GM12864 (cell line): ENCODE measurements at regions not wholly inside any gene's neighbourhood (a gene's known extent, or its start where the extent isn't known, plus 50 kb on each side); places are given as distances from the start of the nearest gene placed in this dataset.

Source experiments
- DNase-seq: peaks from one replicate; pipeline ENCODE4 v3.0.0-alpha.2; 2011; ENCODE audit warnings: low read depth
- H3K4me3 ChIP-seq: 2 replicates; pipeline ENCODE4 v1.5.1; 2011; ENCODE audit warnings: mild to moderate bottlenecking, low read depth, low read length, control low read depth
- TF ChIP-seq, protein P1 (sequence below): IDR thresholded peaks from 2 replicates; pipeline ENCODE4 v1.5.1; 2011; ENCODE audit warnings: low read depth, mild to moderate bottlenecking, moderate library complexity, low read length, control low read depth, inconsistent platforms; ENCODE audit errors: missing control alignments

- TF ChIP-seq, protein P1, sequence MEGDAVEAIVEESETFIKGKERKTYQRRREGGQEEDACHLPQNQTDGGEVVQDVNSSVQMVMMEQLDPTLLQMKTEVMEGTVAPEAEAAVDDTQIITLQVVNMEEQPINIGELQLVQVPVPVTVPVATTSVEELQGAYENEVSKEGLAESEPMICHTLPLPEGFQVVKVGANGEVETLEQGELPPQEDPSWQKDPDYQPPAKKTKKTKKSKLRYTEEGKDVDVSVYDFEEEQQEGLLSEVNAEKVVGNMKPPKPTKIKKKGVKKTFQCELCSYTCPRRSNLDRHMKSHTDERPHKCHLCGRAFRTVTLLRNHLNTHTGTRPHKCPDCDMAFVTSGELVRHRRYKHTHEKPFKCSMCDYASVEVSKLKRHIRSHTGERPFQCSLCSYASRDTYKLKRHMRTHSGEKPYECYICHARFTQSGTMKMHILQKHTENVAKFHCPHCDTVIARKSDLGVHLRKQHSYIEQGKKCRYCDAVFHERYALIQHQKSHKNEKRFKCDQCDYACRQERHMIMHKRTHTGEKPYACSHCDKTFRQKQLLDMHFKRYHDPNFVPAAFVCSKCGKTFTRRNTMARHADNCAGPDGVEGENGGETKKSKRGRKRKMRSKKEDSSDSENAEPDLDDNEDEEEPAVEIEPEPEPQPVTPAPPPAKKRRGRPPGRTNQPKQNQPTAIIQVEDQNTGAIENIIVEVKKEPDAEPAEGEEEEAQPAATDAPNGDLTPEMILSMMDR: no peak
These were observed 839.9 kb upstream of the MGAT4C start for GRCh38 chr12:87096082-87096585.

GRCh38 chr12:87094356-87094755 lies 838.2 kb upstream of the MGAT4C start:
- H3K4me3 ChIP-seq: no peak overlapping the region
- TF ChIP-seq, protein P1: no peak

More at GRCh38 chr12:87096082-87096585, 839.9 kb upstream of the MGAT4C start:
- H3K4me3 ChIP-seq: no peak overlapping the region
- no peak for DNase-seq

GRCh38 chr12:87092421-87092820 lies 836.2 kb upstream of the MGAT4C start:
- TF ChIP-seq, protein P1: no peak
- H3K4me3 ChIP-seq: no peak overlapping the region
- no peak for DNase-seq

More at GRCh38 chr12:87094356-87094755, 838.2 kb upstream of the MGAT4C start:
- no peak for DNase-seq

GRCh38 chr12:87086118-87086891 lies 830.1 kb upstream of the MGAT4C start:
- no peak overlapping the region for H3K4me3 ChIP-seq
- no peak for DNase-seq
- TF ChIP-seq, protein P1: no peak

- no peak overlapping the region for H3K4me3 ChIP-seq
- TF ChIP-seq, protein P1: no peak
- DNase-seq: no peak
These were observed 829.1 kb upstream of the MGAT4C start for GRCh38 chr12:87085286-87085685.

DNA sequence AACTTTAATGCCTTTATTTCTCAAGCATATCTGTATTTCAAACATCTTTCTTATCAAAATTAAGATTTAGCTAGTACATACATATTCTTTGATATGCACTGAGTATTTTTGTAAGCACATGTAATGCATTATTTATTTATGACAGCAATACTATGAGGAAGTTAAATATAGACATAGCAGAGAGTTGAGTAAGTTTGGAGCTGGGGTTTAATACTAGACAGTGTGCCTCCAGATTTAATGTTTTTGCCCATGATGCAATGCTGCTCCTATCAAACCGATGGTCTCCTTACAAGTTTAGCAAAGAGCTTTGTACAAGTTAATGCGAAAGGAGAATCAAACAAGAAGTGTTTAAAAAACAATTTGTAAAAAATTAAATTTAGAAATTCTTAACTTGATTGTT lies 826.6 kb upstream of the MGAT4C start:
- H3K4me3 ChIP-seq: no peak overlapping the region
- no peak for DNase-seq
- TF ChIP-seq, protein P1: no peak

DNA sequence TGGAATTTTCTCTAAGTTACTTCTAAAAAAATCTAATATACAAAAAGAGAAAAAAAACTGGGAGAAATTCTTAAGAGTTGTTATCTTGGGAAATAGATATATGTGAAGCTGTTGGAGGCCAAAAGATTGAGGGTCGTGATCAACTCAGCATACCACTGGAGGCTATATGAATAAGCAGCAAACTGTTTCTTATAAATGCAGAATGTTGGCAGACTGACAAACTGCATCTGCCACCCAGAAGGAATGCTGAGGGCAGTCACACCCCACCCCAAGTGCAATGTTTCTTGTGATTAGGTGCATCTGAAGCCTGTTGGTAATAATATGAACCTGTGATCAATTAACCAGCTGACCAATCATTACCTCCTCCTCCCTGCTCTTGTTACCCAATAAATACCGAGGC lies 818.6 kb upstream of the MGAT4C start:
- no peak for DNase-seq
- H3K4me3 ChIP-seq: no peak overlapping the region
- TF ChIP-seq, protein P1: no peak
